ENCODE measurements at regions not wholly inside any gene's neighbourhood (a gene's known extent, or its start where the extent isn't known, plus 50 kb on each side); places are given as distances from the start of the nearest gene placed in this dataset.

GRCh38 chr11:19661827-19662226, 50.8 kb upstream of the NAV2 start:
- Mint-ChIP-seq H3K27ac (no peak overlapping the region), H3K27me3 (peaks cover 3% of the 10 kb centered on the region), H3K4me1 (ENCODE audit: low read depth) (no peaks in the 10 kb centered on the region), H3K9me3 (ENCODE audit: low read depth) (peaks cover 3% of the 10 kb centered on the region), H3K36me3 (ENCODE audit: insufficient read depth) (no peaks in the 10 kb centered on the region), H3K4me3 (ENCODE audit: low read depth) (no peak overlapping the region)
- TF ChIP-seq CTCF (IDR thresholded peaks at IDR 0.05; ENCODE audit: unreplicated experiment), result no peak
- DNase-seq (ENCODE audit: low spot score, unreplicated experiment), result no peak

- DNase-seq (ENCODE audit: low spot score, unreplicated experiment), result no peak
- no peak for TF ChIP-seq CTCF (IDR thresholded peaks at IDR 0.05; ENCODE audit: unreplicated experiment)
- H3K4me1 Mint-ChIP-seq (ENCODE audit: low read depth), result no peaks in the 10 kb centered on the region
These were observed 52.6 kb upstream of the NAV2 start for GRCh38 chr11:19660076-19660475.

GRCh38 chr11:19659529-19659928, 53.1 kb upstream of the NAV2 start:
- Mint-ChIP-seq H3K4me3 (ENCODE audit: low read depth) (no peak overlapping the region), H3K27ac (no peak overlapping the region), H3K4me1 (ENCODE audit: low read depth) (no peaks in the 10 kb centered on the region), H3K9me3 (ENCODE audit: low read depth) (peaks cover 6% of the 10 kb centered on the region), H3K36me3 (ENCODE audit: insufficient read depth) (no peaks in the 10 kb centered on the region), H3K27me3 (no peaks in the 10 kb centered on the region)
- TF ChIP-seq CTCF (IDR thresholded peaks at IDR 0.05; ENCODE audit: unreplicated experiment), result no peak
- no peak for DNase-seq (ENCODE audit: low spot score, unreplicated experiment)

More at GRCh38 chr11:19660076-19660475, 52.6 kb upstream of the NAV2 start:
- H3K27me3 Mint-ChIP-seq, result peaks cover 3% of the 10 kb centered on the region
- no peaks in the 10 kb centered on the region for H3K36me3 Mint-ChIP-seq (ENCODE audit: insufficient read depth)
- H3K4me3 Mint-ChIP-seq (ENCODE audit: low read depth), result no peak overlapping the region
- H3K9me3 Mint-ChIP-seq (ENCODE audit: low read depth), result peaks cover 3% of the 10 kb centered on the region
- no peak overlapping the region for H3K27ac Mint-ChIP-seq

GRCh38 chr11:19658344-19658743, 54.3 kb upstream of the NAV2 start:
- no peak for DNase-seq (ENCODE audit: low spot score, unreplicated experiment)
- Mint-ChIP-seq H3K27me3 (no peaks in the 10 kb centered on the region), H3K9me3 (ENCODE audit: low read depth) (peaks cover 6% of the 10 kb centered on the region), H3K27ac (no peak overlapping the region), H3K36me3 (ENCODE audit: insufficient read depth) (no peaks in the 10 kb centered on the region), H3K4me3 (ENCODE audit: low read depth) (no peak overlapping the region), H3K4me1 (ENCODE audit: low read depth) (no peaks in the 10 kb centered on the region)
- TF ChIP-seq CTCF (IDR thresholded peaks at IDR 0.05; ENCODE audit: unreplicated experiment), result peak; percentile 10

GRCh38 chr11:19656140-19656541, 56.5 kb upstream of the NAV2 start:
- H3K4me3 Mint-ChIP-seq (ENCODE audit: low read depth), result no peak overlapping the region
- no peaks in the 10 kb centered on the region for H3K27me3 Mint-ChIP-seq
- peaks cover 3% of the 10 kb centered on the region for H3K9me3 Mint-ChIP-seq (ENCODE audit: low read depth)
- H3K36me3 Mint-ChIP-seq (ENCODE audit: insufficient read depth), result no peaks in the 10 kb centered on the region
- H3K4me1 Mint-ChIP-seq (ENCODE audit: low read depth), result no peaks in the 10 kb centered on the region
- no peak overlapping the region for H3K27ac Mint-ChIP-seq
- TF ChIP-seq CTCF (IDR thresholded peaks at IDR 0.05; ENCODE audit: unreplicated experiment), result no peak
- DNase-seq (ENCODE audit: low spot score, unreplicated experiment), result no peak

Measured in progenitor cell of endocrine pancreas (in vitro differentiated cells).